HG02981 (cell line): ENCODE measurements at regions not wholly inside any gene's neighbourhood (a gene's known extent, or its start where the extent isn't known, plus 50 kb on each side); places are given as distances from the start of the nearest gene placed in this dataset.
A peak's percentile ranks its signal among the peaks of the same experiment; 100 is the strongest.
"Not testable (repeated sequence)": the region's sequence is repeated elsewhere in the genome, so short reads cannot be mapped to it uniquely, and the experiment has no call there.

Source experiments
- ATAC-seq: cut with Tn5 transposase; IDR thresholded peaks from one replicate; pipeline ENCODE4 v1.9.1; 2021; ENCODE audit warnings: mild to moderate bottlenecking, moderate library complexity; ENCODE audit not compliant: unreplicated experiment

DNA sequence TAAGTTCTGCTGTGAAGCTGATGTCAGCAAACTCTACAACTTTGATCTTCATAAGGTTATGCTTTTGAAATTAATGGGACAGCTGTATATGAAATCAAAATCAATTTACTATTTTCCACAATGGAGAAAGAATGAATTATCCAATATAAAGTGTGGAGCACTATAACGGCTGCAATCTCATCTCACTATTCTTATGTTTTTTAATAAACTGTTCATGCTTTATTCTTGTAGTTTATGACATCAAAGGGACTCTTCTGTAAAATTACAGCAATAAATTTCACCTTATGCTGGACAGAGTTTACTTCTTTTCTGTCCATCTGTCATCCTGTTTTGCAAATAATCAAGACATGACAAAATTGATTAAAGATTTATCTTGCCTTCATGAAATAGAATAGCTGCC lies 192.5 kb downstream of the TECRL start:
- no peak for ATAC-seq

DNA sequence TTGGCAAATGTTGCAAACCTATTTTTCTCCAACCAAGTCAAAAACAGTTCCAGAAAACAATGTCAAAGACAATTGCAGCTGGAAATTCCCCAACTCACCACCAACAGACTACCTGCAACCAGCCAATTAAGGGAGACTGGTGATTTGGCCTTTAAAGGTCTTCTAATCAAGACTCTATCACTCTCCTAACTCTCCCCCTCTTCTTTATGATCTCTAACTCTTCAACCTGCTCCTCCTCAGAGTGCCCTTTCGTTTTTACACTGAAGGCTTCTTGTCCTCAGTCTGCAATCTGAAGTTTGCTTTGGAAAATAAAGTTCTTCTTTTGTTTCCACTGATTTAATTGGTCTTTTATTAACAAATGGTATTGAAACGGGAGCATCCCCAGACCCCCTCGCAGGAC lies 203.9 kb downstream of the TECRL start:
- no peak for ATAC-seq

DNA sequence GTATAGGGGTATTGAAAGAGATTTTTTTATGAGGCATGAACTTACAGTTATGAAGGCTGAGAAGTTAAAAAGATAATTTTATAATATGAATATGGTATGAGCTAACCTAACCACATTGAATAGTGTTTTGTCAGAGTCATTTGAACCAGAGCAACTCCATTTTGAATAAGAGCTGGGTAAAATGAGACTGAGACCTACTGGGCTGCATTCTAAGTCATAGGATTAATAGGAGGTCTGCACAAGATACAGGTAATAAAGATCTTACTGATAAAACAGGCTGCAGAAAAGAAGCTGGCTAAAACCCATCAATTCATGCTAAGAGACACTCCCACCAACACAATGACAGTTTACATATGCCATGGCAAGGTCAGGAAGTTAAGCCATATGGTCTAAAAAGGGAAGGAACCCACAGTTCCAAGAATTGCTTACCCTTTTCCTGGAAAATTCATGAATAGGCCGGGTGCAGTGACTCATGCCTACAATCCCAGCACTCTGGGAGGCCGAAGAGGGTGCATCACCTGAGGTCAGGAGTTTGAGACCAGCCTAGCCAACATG lies 209.2 kb downstream of the TECRL start:
- no peak for ATAC-seq

GRCh38 chr4:64195582-64195981 lies 213.7 kb downstream of the TECRL start:
- ATAC-seq: no peak

DNA sequence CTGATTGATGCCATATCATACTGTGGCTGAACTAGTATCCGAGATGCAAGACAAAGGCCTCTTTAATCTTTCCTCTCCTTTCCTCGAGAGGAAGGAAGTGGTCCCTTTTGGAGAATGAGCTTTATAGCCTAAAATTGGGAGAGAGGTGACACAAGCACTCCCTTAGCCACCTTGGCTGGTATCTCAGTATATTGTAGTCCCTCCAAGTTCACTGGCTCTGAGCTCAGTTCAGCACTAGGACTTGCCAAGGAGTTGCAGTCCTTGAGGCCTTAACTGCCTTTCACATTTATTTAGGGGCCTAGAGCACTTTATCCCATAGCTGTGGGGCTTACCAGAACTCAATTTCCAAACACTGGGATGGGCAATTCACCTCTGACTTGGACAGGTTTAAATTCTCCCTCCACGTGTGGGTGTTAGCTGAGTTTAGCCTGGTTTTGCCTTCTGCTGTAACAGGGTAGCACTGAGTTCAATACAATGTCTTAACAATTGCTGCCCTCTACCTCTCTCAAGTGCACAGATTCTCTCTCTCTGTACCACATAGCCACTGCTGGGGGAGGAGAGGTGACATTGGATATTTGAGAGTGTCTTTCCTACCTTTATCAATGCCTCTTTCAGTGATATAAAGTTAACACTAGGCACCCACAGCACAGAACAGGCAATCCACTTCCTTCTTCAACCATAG lies 216.4 kb downstream of the TECRL start:
- ATAC-seq: no peak

- no peak for ATAC-seq
Measured at GRCh38 chr4:64174247-64174882, 234.9 kb downstream of the TECRL start.

GRCh38 chr4:64166365-64166764 lies 242.9 kb downstream of the TECRL start:
- ATAC-seq: no peak

DNA sequence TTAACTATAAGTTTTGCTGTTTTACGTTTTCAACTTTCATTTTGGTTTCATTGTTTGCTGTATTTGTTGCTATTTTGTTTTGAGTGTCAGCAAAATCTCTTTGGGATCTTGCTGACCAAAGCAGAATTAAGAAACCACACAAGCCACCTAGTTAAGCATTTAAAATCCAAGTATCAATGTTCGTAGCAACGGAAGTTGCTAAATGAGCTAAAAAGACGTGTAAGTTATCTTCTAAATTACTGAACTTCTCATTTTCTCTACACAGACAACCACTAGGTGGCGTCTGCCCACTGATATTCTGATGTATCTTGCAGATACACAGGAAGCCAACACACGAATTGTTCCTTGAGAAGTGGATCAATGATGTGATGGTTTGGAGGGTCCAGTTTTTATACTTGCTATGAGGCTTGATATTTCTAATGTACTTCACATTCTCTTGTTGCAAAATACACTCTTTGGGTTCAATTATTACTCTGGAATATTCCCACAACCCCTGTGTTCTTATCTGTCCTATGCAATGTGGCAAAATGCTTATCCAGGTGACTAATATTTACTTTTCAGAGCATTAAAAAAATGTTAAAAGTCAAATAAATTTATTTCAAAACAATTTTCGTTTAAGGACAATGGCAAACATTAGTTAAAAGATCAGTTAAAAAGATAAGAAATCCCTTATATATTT lies 250.5 kb downstream of the TECRL start:
- peak; percentile 83 for ATAC-seq

- ATAC-seq: no peak
Measured at GRCh38 chr4:64157397-64157796, 251.9 kb downstream of the TECRL start.

DNA sequence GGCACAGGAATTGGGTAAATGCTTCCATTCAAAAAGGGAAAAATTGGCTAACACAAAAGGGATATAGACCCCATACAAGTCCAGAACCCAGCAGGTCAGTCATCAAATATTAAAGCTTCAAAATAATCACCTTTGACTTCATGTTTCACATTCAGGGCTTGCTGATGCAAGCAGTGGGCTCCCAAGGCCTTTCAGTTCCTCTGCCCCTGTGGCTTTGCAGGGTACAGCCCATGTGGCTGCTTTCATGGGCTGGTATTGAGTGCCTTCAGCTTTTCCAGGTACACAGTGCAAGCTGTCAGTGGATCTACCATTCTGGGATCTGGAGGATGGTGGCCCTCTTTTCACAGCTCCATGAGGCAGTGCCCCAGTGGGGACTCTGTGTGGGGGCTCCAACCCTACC lies 253.0 kb downstream of the TECRL start:
- ATAC-seq: no peak

GRCh38 chr4:64146030-64146429 lies 263.2 kb downstream of the TECRL start:
- no peak for ATAC-seq

DNA sequence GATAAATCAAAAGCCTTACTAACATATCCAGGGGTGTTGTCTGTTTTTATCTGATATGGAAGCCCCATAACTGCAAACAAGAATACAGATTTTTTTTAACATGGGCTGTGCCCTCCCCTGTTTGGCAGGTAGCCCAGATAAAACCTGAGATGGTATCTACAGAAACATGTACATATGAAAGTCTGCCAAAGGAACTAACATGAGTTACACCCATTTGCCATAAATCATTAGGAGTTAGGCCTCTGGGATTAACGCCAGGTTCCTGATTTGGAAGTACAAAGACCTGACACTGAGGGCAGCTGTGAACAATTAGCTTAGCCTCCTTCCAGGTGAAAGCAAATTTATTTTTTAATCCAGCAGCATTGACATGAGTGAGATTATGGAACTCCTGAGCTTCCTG lies 264.3 kb downstream of the TECRL start:
- ATAC-seq: no peak

DNA sequence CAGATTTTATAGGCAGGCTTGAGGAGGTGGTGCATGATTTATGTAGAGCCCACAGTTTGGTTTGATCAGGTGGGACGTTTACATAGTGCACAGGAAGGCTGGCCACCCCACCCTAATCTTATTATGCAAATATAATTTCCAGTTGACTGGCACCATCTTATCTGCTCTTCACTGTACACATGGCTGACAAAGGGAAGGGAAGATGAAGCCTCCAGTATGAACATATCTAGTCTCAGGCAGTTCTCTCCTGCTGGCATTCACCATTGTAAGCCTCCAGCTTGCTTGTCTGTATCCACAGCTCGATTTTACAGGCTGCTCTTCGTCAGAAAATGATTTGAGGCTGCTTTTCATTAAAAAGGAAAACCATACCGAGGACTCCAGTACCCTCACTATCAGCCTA lies 278.3 kb downstream of the TECRL start:
- no peak for ATAC-seq

DNA sequence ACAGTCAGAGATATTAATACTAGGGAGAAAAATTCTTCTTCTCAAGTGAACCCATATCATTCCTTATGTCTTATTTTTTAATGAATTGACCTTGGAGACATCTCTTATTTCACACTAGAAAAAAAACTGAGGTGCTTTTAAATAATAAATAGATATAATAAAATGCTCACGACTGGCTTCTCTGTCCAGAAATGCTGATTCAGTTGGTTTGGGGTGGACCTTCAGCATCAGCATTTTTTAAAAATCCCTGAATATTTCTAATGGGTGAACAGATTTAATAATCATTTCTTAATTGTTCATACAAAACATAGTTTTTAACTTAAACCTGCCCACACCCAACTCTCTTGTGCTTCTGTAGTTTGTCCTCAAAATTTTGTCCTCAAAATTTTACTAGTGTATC lies 283.9 kb downstream of the TECRL start:
- no peak for ATAC-seq

GRCh38 chr4:64121803-64122202 lies 287.4 kb downstream of the TECRL start:
- no peak for ATAC-seq

DNA sequence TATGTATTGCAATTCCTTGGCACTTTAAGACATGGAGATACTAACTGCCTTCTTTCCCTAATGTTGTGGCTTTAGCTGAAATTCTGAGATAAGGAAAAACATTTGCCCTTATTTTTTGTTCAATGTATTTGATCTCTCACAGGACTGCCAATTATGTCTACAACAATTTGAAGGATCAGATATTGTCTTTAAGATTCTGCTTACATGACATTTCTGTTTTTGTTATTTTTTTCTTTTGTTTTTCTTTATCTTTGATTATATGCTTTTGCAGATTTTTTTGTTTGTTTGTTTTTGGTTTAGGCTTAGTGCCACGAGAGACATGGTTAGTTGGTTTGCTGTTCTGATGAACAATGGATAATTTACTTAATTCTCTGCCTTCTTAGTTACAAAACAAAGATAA lies 303.3 kb downstream of the TECRL start:
- ATAC-seq: no peak

- ATAC-seq: no peak
Measured at GRCh38 chr4:64095398-64095797, 313.9 kb downstream of the TECRL start.

- no peak for ATAC-seq
Measured at GRCh38 chr4:64079316-64079715, 329.9 kb downstream of the TECRL start.

DNA sequence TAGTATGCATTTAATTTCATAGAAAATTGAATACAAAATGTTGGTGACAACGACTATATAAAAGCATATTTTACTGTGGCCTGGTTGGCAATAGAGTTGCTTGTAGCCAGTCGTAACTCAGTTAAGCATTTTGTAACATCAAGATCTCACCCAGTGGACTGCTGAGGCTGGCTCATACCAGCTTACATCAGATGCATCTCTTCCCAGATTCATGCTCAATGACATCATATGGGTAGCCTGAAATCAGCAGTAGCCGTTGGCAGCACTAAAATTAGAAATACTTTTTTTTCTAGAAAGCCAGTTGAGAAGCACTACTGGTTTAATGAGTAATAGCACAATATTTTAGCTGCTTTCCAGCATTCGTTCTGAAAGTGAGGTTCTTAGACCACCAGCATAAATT lies 341.2 kb downstream of the TECRL start:
- ATAC-seq: no peak

DNA sequence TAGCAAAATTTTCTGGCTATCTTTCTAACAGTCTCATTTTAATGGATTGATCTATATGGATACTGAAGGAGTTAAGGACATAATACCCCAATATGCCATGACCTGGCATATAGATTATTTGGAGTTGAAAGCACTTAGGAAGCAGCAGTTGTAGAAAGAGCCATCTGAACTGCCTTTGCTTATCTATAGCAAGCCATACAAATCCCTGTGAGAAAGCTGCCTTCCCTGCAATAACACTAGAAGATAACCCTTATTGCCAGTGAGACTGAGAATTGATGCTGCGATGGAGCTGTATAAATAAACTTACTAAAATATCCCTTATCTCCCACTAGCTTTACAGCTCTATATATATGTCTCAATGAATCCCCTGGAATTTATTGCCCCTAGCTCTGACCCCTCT lies 346.3 kb downstream of the TECRL start:
- no peak for ATAC-seq

- ATAC-seq: not testable (repeated sequence)
Measured at GRCh38 chr4:64037033-64037432, 372.2 kb downstream of the TECRL start.

DNA sequence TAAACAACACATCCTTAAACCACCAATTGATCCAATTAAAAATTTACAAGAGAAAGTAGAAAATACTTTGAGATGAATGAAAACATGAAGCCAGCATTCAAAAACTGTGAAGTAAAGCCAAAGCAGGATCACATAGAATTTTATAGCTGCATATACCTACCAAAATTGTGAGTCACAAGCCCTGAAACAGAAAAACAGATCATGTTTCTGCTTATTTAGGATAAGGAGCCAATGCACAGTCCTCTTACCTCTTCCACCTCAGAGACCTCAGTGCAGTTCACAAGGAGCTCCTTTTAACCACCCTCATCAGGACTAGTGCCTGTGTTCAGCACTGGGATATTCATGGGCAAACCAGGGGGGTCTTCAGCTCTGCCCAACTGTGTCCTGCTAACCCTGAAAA lies 386.7 kb downstream of the TECRL start:
- ATAC-seq: no peak
